ENCODE measurements at regions not wholly inside any gene's neighbourhood (a gene's known extent, or its start where the extent isn't known, plus 50 kb on each side); places are given as distances from the start of the nearest gene placed in this dataset.
"Not testable (repeated sequence)": the region's sequence is repeated elsewhere in the genome, so short reads cannot be mapped to it uniquely, and the experiment has no call there.

- no peak for DNase-seq (ENCODE audit: low read depth)
These were observed 100.4 kb downstream of the CD83 start for GRCh38 chr6:14217728-14218518.

- no peak for DNase-seq (ENCODE audit: low read depth)
These were observed 100.9 kb downstream of the CD83 start for GRCh38 chr6:14218519-14218800.

GRCh38 chr6:14221564-14222279, 104.2 kb downstream of the CD83 start:
- no peak for DNase-seq (ENCODE audit: low read depth)

- no peak for DNase-seq (ENCODE audit: low read depth)
These were observed 105.4 kb downstream of the CD83 start for GRCh38 chr6:14222956-14223355.

GRCh38 chr6:14224359-14225103, 107.0 kb downstream of the CD83 start:
- no peak for DNase-seq (ENCODE audit: low read depth)

- no peak for DNase-seq (ENCODE audit: low read depth)
These were observed 108.6 kb downstream of the CD83 start for GRCh38 chr6:14226051-14226660.

- peak; percentile 63 for DNase-seq (ENCODE audit: low read depth)
These were observed 111.0 kb downstream of the CD83 start for GRCh38 chr6:14228571-14228970.

- no peak for DNase-seq (ENCODE audit: low read depth)
These were observed 113.5 kb downstream of the CD83 start for GRCh38 chr6:14231071-14231483.

GRCh38 chr6:14231501-14232280, 114.1 kb downstream of the CD83 start:
- peak; percentile 30 for DNase-seq (ENCODE audit: low read depth)

- no peak for DNase-seq (ENCODE audit: low read depth)
These were observed 115.3 kb downstream of the CD83 start for GRCh38 chr6:14232889-14233288.

GRCh38 chr6:14235653-14236356, 118.2 kb downstream of the CD83 start:
- DNase-seq (ENCODE audit: low read depth), result no peak

GRCh38 chr6:14239097-14239496, 121.5 kb downstream of the CD83 start:
- DNase-seq (ENCODE audit: low read depth), result no peak

- no peak for DNase-seq (ENCODE audit: low read depth)
These were observed 123.0 kb downstream of the CD83 start for GRCh38 chr6:14240411-14241166.

- DNase-seq (ENCODE audit: low read depth), result no peak
These were observed 123.9 kb downstream of the CD83 start for GRCh38 chr6:14241255-14242070.

GRCh38 chr6:14242912-14243311, 125.3 kb downstream of the CD83 start:
- not testable (repeated sequence) for DNase-seq (ENCODE audit: low read depth)

GRCh38 chr6:14243597-14243996, 126.0 kb downstream of the CD83 start:
- no peak for DNase-seq (ENCODE audit: low read depth)

GRCh38 chr6:14246876-14247275, 129.3 kb downstream of the CD83 start:
- DNase-seq (ENCODE audit: low read depth), result no peak

- DNase-seq (ENCODE audit: low read depth), result no peak
These were observed 133.0 kb downstream of the CD83 start for GRCh38 chr6:14250573-14250972.

- no peak for DNase-seq (ENCODE audit: low read depth)
These were observed 134.8 kb downstream of the CD83 start for GRCh38 chr6:14252271-14252850.

Measured in EH (cell line).